GM21528 (cell line): ENCODE measurements at regions not wholly inside any gene's neighbourhood (a gene's known extent, or its start where the extent isn't known, plus 50 kb on each side); places are given as distances from the start of the nearest gene placed in this dataset.
"Not testable (repeated sequence)": the region's sequence is repeated elsewhere in the genome, so short reads cannot be mapped to it uniquely, and the experiment has no call there.

Experiments
- ATAC-seq: cut with Tn5 transposase; IDR thresholded peaks from one replicate; pipeline ENCODE4 v1.9.1; 2021; ENCODE audit warnings: mild to moderate bottlenecking, moderate library complexity; ENCODE audit not compliant: unreplicated experiment, low FRiP score

DNA sequence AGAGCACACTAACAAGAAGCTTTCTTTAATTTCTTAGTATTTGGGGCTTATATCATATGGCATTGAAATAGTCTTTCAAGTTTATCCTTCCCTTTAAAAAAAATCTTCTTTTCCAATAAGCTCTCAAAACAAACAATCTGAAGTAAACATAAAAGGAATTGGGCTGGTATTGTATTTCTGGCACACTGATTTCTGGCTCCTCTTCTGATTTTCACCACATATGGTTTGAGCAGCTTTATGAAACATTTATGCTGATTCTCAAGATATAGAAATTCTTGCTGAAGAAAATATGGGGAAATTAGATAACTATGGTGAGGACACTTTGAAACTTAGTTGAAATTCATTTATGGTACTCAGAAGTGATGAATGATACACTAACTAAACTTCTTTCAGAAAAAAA lies 467.2 kb downstream of the TFAP2B start:
- no peak for ATAC-seq

DNA sequence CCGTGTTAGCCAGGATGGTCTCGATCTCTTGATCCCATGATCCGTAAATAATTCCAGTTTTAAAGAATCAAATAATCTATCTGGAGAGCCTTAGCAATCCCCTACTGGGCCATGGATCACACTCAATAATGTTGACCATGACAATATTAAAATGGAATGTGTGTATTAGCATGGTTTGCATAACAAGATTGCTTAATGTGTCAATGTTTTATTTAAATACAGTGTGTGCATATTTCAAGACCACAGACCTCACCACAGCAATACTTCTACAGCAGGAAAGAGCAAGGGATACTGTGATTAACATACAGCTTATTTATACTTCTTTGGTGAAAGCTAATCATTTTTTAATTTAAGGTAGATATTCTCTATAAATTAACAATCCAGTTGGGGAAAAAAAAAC lies 470.4 kb downstream of the TFAP2B start:
- no peak for ATAC-seq

DNA sequence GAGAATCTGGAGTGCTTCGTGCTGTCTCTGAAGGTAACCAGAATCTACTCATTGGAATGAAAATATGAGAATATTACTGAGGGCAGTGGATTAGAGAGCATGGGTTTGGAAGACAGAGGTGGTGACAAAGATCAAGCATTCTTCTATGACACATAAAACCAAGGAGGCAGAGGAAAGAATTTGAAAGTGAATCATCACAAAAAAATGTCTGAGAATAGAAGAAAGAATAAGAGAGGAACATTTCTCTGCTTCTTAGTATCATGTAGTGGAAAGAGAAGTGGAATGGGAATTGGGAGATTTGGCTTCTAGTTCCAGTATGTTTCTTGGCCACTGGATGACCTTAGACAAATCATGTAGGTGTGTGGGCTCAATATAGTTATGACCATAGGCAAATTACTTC lies 474.0 kb downstream of the TFAP2B start:
- no peak for ATAC-seq

DNA sequence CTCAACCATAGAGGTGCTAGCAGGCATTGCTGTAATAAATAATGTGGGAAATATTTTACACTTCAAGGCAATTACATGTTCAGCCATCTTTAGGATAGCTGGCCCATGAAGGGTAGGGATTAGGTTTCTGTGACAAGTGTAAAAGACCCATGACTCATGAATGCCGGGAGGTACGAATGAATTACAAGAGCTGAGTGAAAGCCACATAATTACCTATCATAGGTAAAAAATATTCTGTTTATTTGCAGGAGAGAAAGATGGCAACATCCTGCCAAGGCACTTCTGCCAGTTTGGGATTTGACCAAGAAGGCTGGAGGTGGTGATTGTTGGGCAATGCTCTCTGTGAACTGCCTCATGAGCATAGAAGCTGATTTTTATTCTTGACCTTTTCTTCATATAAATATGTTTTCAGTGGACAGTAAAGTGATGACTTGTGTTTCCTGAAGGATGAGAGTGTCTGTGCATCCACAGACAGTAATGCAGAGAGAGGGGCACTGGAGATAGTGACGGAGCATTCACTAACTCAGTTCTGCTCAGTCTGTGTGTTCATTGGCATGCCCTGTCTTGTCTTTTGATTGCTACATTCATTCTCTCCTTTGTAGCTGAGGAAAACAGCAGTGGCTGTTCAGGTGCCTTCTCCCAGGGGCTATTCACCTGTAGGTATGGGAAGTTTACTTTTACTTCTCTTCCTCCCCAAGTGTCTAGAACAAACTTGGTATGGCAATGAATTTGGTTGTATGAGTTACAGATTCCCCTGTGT lies 481.1 kb downstream of the TFAP2B start:
- ATAC-seq: no peak

DNA sequence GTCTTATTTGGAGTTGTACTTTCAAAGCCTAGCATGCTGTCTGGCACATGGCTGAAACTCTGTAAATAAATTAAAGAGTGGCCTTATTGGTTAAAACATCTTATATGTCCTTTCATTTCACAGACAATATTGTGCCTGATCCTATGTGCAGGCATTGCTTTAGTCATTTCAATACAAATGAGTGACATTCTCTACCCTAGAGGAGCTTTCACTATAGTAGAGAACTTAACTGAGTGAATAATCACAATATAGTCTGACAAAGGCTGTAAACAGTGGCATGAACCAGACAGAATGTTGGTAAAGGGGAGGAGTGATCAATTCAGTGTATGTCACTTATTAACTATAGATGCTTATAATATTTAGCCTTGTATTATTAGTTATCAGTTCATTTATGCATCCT lies 481.8 kb downstream of the TFAP2B start:
- ATAC-seq: no peak

DNA sequence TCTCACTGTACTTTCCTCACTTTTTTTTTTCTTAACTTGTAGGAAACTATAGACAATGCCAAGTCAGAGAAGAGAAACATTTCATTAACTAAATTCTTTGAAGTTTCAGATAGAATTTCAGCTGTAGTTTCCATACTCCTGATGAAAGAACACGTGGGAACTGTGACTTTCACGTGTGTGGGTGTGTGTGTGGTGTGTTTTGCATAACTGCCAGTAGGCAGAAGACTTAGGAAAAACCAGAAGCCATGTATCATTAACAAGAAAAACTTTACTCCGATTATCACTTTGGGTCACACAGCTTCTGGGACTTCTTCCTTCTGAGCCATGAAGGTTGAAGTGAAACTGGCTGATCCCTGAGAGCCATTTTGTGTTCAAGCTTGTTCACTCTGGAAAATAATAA lies 483.3 kb downstream of the TFAP2B start:
- no peak for ATAC-seq

DNA sequence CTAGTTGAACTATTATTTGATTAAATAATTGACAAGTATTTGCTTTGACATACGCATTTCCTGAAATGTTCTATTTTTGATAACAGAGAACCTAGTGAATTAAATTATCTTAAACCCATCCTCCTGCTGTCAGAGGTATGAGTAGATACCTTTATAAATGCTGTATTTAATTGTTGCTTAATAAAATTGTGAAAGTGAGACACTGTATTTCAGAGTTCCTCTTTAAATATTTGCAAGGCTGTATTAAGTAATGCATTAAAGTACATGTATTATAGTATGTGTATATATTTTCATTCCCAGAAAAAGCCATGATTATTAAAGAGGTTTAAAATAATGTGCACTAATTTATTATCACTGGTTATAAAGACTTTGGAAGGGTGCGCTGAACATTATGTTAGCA lies 483.8 kb downstream of the TFAP2B start:
- ATAC-seq: no peak

DNA sequence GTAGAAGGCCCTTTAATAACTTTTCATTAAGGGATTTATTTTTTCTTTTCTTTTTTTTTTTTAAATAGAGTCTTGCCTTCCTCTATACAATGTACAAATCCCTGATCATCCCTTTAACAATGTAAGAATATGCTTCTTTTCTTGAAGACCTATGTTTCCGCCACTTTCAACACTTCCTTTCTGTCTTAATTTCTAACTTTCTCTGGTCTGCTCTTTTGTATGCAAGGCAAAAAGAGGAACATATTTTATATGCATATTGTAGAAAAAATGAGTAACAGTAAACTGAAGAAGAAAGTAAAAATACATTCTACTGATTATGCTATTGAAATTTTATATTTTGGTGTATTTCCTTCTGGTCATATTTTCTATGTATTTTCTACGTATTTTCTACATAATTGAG lies 484.7 kb downstream of the TFAP2B start:
- ATAC-seq: no peak

DNA sequence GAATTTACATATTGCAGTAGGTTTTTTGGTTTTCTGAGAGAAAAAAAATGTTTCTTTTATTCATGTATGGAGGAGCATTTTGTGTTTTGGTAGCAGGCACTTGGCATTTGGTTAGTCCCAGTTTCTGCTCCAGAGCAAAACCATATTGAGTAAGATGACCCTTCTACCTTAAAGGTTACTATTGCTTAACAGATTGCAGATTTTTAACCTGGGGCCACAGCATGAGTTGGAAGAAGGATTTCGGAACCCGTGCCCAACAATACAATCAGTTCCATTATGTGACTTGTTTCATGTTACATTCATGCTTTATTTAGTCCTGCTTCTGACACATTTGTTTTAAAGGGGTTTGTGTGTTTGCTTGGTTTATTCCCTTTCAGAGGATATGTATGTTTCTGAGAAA lies 496.3 kb downstream of the TFAP2B start:
- no peak for ATAC-seq

DNA sequence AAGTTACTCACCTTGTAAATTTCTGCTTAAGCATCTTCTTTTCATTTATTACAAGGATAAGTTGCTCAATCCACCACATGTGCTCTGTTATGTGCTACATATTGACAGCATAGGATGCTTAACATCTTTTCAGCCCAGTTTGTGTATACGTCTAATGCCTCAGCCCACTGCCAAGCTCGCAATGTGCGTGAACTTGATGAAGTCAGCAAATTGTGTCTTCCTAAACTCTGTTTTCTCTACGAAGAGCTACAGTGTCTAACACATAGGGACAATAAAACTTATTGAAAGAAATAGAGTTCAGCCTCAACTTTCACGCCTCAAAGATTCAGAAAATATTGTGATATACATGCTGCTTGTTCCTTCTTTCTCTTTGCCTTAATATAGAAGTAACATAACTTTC lies 500.0 kb downstream of the TFAP2B start:
- no peak for ATAC-seq

DNA sequence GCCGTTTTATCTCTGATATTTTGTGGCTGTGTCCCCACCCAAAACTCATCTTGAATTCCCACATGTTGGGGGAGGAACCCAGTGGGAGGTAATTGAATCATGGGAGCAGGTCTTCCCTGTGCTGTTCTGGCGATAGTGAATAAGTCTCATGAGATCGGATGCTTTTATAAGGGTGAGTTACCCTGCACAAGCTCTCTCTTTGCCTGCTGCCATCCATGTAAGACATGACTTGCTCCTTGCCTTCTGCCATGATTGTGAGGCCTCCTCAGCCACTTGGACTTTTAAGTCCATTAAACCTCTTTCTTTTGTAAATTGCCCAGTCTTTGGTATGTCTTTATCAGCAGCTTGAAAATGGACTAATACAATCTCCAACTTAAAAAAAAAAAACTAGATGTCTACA lies 502.8 kb downstream of the TFAP2B start:
- ATAC-seq: not testable (repeated sequence)

DNA sequence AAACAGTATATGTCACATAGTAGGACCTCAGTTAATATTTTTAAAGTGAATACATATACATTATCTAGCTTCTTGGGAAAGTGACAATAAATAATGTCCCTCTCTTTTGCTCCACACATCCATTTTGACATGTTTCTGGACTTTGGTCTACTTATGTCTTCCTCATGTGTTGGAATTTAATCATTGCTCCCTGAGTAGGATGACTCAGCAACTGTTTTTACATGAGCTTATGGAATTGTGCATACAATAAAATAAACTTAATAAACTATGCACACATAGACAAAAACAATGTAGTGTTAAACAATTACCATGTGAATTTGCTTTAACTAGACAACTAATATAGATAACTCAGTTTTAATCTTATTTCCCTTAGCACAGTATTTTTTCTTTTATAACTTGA lies 503.8 kb downstream of the TFAP2B start:
- no peak for ATAC-seq

DNA sequence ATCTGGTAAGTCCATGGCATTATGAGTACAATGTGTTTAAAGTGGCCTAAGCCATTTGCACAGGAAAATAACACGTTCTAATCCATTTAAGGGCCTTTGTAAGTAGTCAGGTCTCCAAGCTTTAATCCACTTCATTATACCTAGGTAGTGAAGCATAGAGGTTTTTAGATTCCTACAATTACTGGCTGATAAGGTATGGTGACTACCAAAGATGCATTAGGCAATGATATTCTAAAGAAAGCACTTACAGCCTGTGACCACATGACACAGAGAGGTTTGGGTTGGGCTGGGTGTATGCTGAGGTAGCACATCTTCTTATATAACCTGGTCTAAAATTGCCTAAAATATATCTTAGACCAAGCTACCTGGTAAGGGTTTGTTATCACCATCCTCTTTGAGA lies 504.4 kb downstream of the TFAP2B start:
- no peak for ATAC-seq

DNA sequence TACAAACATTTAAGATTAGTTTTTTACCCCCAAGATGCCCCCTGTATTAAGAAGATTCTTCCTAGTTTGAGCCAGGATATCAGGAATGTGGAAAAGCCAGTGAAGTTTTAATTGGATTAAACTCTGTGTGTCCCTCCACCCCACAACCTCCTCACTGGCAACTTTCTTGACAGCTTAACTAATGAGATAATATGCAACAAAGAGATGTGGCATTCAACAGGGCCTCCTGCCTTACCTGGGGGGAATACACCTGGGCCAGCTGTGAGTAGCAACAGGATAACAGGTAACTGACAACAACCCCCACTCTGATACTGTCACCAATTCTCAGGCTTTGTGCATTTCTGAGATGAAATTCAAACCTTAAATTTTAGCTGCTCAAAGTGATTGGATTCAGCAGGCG lies 512.3 kb downstream of the TFAP2B start:
- ATAC-seq: no peak

DNA sequence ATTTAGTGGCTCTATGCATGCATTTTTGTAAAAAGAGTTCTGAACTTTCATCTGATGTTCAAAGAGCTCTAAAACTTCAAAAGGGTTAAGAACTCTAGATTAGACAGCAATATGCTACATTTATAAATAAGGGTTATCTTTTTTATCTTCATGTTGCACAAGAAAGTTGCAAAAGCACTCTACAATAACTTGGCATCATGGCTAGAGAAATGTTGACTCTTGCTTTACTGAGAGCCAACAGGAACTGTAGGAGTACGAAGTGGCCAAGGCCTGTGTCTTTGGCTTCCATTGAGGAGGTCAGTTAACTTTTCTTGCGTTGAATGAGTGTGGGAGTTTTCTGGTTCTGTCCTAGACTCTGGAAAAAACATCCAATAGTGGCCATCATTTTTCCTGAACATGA lies 516.9 kb downstream of the TFAP2B start:
- no peak for ATAC-seq

DNA sequence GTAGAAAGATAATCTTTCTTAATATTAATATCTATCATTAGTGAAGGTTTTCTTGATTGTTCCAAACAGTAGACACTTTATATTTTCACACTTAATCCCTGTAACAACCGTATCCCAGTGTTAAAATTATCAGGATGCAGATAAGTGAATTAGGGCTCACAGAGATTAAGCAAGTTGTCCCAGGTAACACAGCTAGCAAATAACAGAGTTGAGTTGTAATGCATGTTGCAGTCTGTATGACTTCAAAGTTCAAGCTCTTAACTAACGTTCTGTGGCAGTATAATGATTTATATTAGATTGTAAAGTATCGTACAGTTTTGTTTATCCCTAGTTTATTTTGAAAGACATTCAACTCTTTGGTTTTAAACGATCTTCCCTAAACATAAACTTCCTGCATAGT lies 517.5 kb downstream of the TFAP2B start:
- ATAC-seq: no peak

DNA sequence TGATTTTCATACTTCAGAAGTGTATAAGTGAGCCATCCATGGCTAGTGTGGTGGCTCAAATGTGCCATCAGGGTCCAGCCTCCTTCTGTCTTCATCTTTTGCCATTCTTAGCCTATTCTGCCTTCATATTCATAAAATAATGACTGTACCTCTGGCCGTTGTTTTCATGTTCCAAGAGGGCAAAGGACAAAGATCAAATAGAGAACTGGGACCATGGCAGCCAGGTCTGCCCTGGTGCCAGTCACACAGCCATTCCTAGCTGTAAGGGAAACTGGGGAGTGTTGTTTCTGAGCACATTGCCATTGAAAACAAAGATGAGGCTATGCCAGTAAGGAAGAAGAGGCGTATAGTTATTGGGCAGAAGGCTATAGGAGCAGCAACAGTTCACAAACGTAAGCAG lies 518.6 kb downstream of the TFAP2B start:
- ATAC-seq: no peak

DNA sequence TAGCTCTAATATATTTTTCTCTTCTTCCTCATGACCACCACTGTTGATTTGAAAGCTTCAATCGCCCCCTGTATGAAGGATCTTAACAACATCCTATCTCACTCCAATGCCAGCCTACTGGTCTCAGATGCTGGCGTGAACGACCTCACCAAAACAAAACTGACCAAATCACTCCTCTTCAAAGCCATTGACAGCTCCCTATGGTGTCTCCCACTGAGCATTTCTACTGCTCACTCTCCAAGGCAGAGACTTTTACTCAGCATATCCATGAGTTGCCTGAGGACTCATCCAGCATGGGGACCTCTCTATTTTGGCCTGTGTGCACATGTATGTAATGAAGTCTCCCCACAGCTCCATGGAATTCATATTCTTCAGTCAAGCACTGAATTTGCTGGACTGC lies 520.4 kb downstream of the TFAP2B start:
- no peak for ATAC-seq

DNA sequence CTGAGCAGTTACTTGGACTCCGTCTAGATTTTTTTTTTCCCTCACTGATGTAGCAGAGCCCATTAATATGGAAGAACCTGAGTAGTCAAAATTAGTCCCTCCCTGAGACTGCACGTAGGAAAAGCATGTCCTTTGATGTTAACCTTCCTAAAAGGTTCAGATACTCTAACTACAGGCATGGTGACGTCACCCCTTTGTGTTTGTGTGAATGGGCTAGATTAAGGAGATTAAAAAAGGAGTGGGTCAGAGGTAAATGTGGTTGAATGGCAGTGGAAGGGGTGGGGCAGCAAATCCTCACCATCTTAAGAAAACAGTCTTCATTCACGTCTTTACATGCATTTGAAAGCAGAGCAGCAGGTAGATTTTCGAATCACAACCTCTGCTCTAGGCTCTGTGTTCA lies 521.1 kb downstream of the TFAP2B start:
- no peak for ATAC-seq

DNA sequence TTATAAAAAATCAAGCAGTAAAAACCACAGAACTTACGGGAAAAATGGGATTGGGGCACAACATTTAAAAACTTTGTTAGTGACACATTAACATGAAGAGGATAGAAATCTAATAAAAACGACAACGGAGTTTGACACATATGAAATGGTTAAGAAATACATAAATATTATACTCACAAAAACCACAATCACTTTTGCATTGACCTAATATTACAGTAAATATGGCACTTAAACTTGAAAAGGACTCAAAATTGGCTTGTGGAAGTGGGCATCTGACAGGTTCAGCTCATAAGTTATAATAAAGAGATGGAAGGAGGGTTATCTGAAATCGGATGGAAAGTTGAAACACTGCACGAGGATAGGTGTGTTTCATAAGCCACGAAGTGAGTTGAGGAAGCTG lies 523.7 kb downstream of the TFAP2B start:
- ATAC-seq: no peak

DNA sequence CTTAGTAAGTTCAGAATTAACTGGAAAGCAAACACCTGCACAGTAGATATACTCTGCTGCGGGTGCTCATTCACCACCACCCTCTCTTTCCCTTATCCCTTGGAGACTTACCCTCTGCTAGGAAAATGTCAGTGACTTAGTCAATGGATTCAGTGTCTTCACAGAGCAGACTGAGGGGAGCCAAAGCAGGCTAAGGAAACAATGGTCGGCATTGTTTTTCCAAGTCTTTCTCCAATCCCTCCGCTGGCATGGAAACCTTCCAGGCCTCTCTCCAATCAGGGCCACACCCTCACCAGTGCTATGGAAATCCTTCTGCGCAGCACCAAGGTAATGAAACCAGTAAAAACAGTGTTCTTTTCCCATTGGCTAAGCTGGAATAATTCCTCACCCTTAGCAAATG lies 531.2 kb downstream of the TFAP2B start:
- ATAC-seq: no peak

DNA sequence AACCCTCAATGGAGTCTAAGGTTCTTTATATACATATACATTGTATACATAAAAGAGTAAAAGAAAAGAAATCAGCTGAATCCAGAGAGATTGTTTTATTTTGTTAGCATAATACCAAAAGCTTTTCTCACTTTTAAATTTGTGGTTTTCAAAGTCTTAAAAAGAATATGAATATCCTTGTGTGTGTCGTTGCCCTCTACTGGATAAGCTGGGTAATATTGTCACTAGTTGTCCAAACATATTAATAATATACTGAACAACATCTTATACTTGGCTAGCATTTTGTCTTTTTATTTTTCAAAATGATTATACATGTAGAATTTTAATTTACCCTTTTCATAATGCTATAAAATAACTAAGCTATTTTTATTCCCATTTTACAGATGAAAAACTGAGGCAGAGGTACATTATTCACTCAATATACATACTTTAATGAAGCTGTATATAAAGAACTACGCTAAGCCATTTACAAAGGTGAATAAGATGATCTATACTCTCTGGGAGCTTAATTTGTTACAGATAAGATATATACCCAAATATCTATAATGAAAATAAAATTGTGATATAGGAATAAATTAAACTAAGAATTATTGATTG lies 531.7 kb downstream of the TFAP2B start:
- no peak for ATAC-seq
